ENCODE measurements at regions not wholly inside any gene's neighbourhood (a gene's known extent, or its start where the extent isn't known, plus 50 kb on each side); places are given as distances from the start of the nearest gene placed in this dataset.

DNA sequence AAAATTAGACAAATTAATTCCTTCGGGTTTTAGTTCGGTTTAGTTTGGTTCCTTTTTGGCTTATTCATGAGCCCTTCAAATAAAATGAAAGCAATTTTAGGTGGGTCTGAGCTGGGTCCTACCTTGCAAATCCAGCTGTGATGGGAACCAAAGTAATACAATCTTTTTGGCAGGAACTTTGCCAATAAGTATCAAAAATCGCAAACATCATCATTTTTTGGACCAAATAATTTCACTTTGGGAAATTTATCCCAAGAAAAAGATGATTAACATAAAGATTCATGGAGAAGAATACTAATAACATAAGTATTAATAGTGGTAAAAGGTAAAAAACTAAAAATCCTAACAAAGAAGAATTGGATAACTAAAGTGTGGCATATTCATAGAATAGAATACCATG, 67.8 kb upstream of the MYOCD start:
- ATAC-seq (ENCODE audit: low read depth) (no peak), DNase-seq (no peak)
- intact Hi-C loops (cut with micrococcal nuclease): no loop called here
- H3K4me1 Mint-ChIP-seq: no peaks in the 10 kb centered on the region
- no peak overlapping the region for H3K4me3 Mint-ChIP-seq
- TF ChIP-seq CTCF (IDR thresholded peaks at IDR 0.05): no peak
- H3K36me3 Mint-ChIP-seq (ENCODE audit: low read depth): no peaks in the 10 kb centered on the region
- no peaks in the 10 kb centered on the region for H3K27me3 Mint-ChIP-seq
- H3K9me3 Mint-ChIP-seq: peaks cover 5% of the 10 kb centered on the region
- ChIA-PET POLR2A (no interaction called here), CTCF (no interaction called here)
- no peak overlapping the region for H3K27ac Mint-ChIP-seq

- CTCF ChIA-PET: no interaction called here
- Mint-ChIP-seq H3K4me3 (no peak overlapping the region), H3K9me3 (peaks cover 5% of the 10 kb centered on the region), H3K4me1 (no peaks in the 10 kb centered on the region), H3K36me3 (ENCODE audit: low read depth) (no peaks in the 10 kb centered on the region), H3K27ac (no peak overlapping the region), H3K27me3 (no peaks in the 10 kb centered on the region)
- intact Hi-C loops (cut with micrococcal nuclease): no loop called here
- TF ChIP-seq CTCF (IDR thresholded peaks at IDR 0.05): no peak
- ATAC-seq (ENCODE audit: low read depth): no peak
- POLR2A ChIA-PET: no interaction called here
- DNase-seq: no peak
Observed at GRCh38 chr17:12599186-12599920, 66.3 kb upstream of the MYOCD start.

DNA sequence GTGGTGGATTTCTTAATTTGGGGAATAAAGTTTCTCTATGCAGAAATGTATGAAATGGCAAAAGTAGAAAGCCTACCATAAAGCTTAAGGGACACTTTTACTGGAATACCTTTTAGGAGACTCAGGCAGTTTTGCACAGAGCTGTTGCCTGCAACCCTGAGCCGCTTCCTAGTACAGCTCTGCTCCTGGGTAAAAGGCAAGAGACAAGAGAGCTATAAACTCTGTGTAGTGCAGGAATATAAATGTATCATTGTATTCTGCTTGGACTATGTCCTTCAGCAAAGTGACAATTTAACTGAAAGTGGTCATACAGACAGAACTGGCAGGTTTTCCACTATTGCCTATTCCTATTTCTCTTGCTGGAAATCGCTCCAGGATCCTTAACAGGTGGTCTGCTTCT, 65.3 kb upstream of the MYOCD start:
- intact Hi-C loops (cut with micrococcal nuclease): no loop called here
- TF ChIP-seq CTCF (IDR thresholded peaks at IDR 0.05): no peak
- POLR2A ChIA-PET: no interaction called here
- ATAC-seq (ENCODE audit: low read depth) (no peak), DNase-seq (no peak)
- Mint-ChIP-seq H3K27me3 (no peaks in the 10 kb centered on the region), H3K4me1 (no peaks in the 10 kb centered on the region), H3K9me3 (no peaks in the 10 kb centered on the region), H3K36me3 (ENCODE audit: low read depth) (no peaks in the 10 kb centered on the region), H3K27ac (no peak overlapping the region), H3K4me3 (no peak overlapping the region)
- CTCF ChIA-PET: no interaction called here

DNA sequence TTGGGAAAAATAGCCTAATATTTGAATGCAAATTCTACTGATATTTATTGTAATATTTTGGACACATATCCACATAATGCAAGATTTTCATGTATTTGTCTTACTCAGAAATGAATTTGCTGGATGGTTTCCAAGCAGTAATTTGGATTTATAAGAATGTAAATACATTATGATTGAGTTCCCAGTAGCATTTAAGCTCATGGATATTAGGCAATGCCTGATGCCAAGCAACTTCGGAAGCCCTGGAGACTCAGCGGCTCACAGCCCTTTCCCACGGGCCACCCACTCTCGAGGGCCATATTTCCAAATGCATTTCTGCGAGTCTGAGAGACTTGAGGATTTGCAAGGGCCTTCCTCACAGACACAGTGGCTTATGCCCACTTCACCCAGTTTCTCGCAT, 62.1 kb upstream of the MYOCD start:
- H3K4me3 Mint-ChIP-seq: no peak overlapping the region
- H3K9me3 Mint-ChIP-seq: no peaks in the 10 kb centered on the region
- ATAC-seq (ENCODE audit: low read depth): no peak
- no peak overlapping the region for H3K27ac Mint-ChIP-seq
- ChIA-PET POLR2A (no interaction called here), CTCF (no interaction called here)
- no peaks in the 10 kb centered on the region for H3K36me3 Mint-ChIP-seq (ENCODE audit: low read depth)
- no peak for TF ChIP-seq CTCF (IDR thresholded peaks at IDR 0.05)
- no peaks in the 10 kb centered on the region for H3K4me1 Mint-ChIP-seq
- no peaks in the 10 kb centered on the region for H3K27me3 Mint-ChIP-seq
- intact Hi-C loops (cut with micrococcal nuclease): no loop called here
- no peak for DNase-seq

GRCh38 chr17:12605222-12605621, 60.5 kb upstream of the MYOCD start:
- H3K27me3 Mint-ChIP-seq: no peaks in the 10 kb centered on the region

More at GRCh38 chr17:12605222-12605621, 60.5 kb upstream of the MYOCD start:
- TF ChIP-seq CTCF (IDR thresholded peaks at IDR 0.05): no peak
- no peaks in the 10 kb centered on the region for H3K36me3 Mint-ChIP-seq (ENCODE audit: low read depth)
- H3K27ac Mint-ChIP-seq: no peak overlapping the region
- H3K9me3 Mint-ChIP-seq: no peaks in the 10 kb centered on the region
- no peak overlapping the region for H3K4me3 Mint-ChIP-seq
- intact Hi-C loops (cut with micrococcal nuclease): no loop called here
- ATAC-seq (ENCODE audit: low read depth) (no peak), DNase-seq (no peak)
- CTCF ChIA-PET: no interaction called here
- H3K4me1 Mint-ChIP-seq: no peaks in the 10 kb centered on the region
- POLR2A ChIA-PET: no interaction called here
